Liver (tissue), 8 donors: ENCODE measurements at regions not wholly inside any gene's neighbourhood (a gene's known extent, or its start where the extent isn't known, plus 50 kb on each side); places are given as distances from the start of the nearest gene placed in this dataset.
"Not testable (repeated sequence)": the region's sequence is repeated elsewhere in the genome, so short reads cannot be mapped to it uniquely, and the experiment has no call there.

Experiments used
- DNase-seq: peaks from one replicate; pipeline ENCODE4 v3.0.0-alpha.2; 2017; ENCODE audit warnings: low spot score
- H3K27ac ChIP-seq, 2 donors: one replicate each; pipeline ENCODE4 v1.7.0; 2013; ENCODE audit warnings: inconsistent platforms in 2 of 2, low read length in 2 of 2, control low read depth in 1 of 2, low read depth in 1 of 2, mild to moderate bottlenecking in 1 of 2
- H3K27me3 ChIP-seq, 4 donors: one replicate each; pipeline versions ENCODE4 v1.6.1 to v1.7.0; 2013; ENCODE audit warnings: low read length in 3 of 4, inconsistent platforms in 1 of 4, mild to moderate bottlenecking in 1 of 4, moderate library complexity in 1 of 4; ENCODE audit not compliant: control insufficient read depth in 4 of 4, insufficient read depth in 4 of 4
- H3K36me3 ChIP-seq, 4 donors: one replicate each; pipeline versions ENCODE4 v1.6.1 to v1.7.0; 2013; ENCODE audit warnings: low read length in 3 of 4, mild to moderate bottlenecking in 3 of 4, low read depth in 1 of 4, moderate library complexity in 1 of 4; ENCODE audit not compliant: control insufficient read depth in 4 of 4, insufficient read depth in 3 of 4
- H3K4me1 ChIP-seq, 4 donors: one replicate each; pipeline versions ENCODE4 v1.6.1 to v1.7.0; 2013; ENCODE audit warnings: low read length in 3 of 4, mild to moderate bottlenecking in 3 of 4, moderate library complexity in 1 of 4; ENCODE audit not compliant: control insufficient read depth in 4 of 4, insufficient read depth in 4 of 4
- H3K4me3 ChIP-seq, 3 donors: one replicate each; pipeline versions ENCODE4 v1.6.1 to v1.7.0; 2013; ENCODE audit warnings: low read length in 3 of 3, control low read depth in 1 of 3, low read depth in 1 of 3, mild to moderate bottlenecking in 1 of 3
- H3K9ac ChIP-seq, 2 donors: one replicate each; pipeline ENCODE4 v1.7.0; 2013; ENCODE audit warnings: low read length in 2 of 2, mild to moderate bottlenecking in 2 of 2, moderate library complexity in 2 of 2, control low read depth in 1 of 2, low read depth in 1 of 2
- H3K9me3 ChIP-seq, 4 donors: one replicate each; pipeline versions ENCODE4 v1.6.1 to v1.7.0; 2013; ENCODE audit warnings: low read length in 3 of 4; ENCODE audit not compliant: control insufficient read depth in 4 of 4
- FOXA1 ChIP-seq: IDR thresholded peaks from 2 replicates; pipeline ENCODE4 v1.6.1; 2016; ENCODE audit warnings: antibody characterized with exemption
- FOXA2 ChIP-seq: IDR thresholded peaks from 2 replicates; pipeline ENCODE4 v1.6.1; 2016; ENCODE audit warnings: antibody characterized with exemption
- HNF4A ChIP-seq, 2 donors: conservative IDR thresholded peaks; 2 replicates each; pipeline ENCODE4 v1.6.1; 2016; ENCODE audit warnings: antibody characterized with exemption in 2 of 2, mild to moderate bottlenecking in 2 of 2
- JUND ChIP-seq, 2 donors: IDR thresholded peaks; 2 replicates each; pipeline ENCODE4 v1.6.1; 2016; ENCODE audit warnings: antibody characterized with exemption in 2 of 2
- RXRA ChIP-seq, 2 donors: IDR thresholded peaks; 2 replicates each; pipeline ENCODE4 v1.6.1; 2017 to 2018; ENCODE audit warnings: antibody characterized with exemption in 2 of 2, mild to moderate bottlenecking in 1 of 2
- SP1 ChIP-seq: IDR thresholded peaks from 2 replicates; pipeline ENCODE4 v1.6.1; 2018; ENCODE audit warnings: antibody characterized with exemption, mild to moderate bottlenecking
- WGBS: extraction: QIAGEN DNeasy Blood & Tissue Kit; methylation state at CpG from one replicate; pipeline ENCODE4 v1.1.7; 2013; 5-methylcytosine and 5-hydroxymethylcytosine counted together
- TF ChIP-seq, protein P1 (sequence below): fragments of 150-350 bp; IDR thresholded peaks from 2 replicates; pipeline ENCODE4 v1.5.1; 2017; ENCODE audit warnings: improper control_type of control experiment, low read depth, low read length; ENCODE audit not compliant: missing input control
- TF ChIP-seq, protein P2 (sequence below): IDR thresholded peaks from 2 replicates; pipeline ENCODE4 v1.6.1; 2016; ENCODE audit warnings: antibody characterized with exemption, mild to moderate bottlenecking
- donor health status: healthy.
- donor health status: healthy.
- donor health status: healthy.
- donor health status: healthy.
- donor health status: healthy.

DNA sequence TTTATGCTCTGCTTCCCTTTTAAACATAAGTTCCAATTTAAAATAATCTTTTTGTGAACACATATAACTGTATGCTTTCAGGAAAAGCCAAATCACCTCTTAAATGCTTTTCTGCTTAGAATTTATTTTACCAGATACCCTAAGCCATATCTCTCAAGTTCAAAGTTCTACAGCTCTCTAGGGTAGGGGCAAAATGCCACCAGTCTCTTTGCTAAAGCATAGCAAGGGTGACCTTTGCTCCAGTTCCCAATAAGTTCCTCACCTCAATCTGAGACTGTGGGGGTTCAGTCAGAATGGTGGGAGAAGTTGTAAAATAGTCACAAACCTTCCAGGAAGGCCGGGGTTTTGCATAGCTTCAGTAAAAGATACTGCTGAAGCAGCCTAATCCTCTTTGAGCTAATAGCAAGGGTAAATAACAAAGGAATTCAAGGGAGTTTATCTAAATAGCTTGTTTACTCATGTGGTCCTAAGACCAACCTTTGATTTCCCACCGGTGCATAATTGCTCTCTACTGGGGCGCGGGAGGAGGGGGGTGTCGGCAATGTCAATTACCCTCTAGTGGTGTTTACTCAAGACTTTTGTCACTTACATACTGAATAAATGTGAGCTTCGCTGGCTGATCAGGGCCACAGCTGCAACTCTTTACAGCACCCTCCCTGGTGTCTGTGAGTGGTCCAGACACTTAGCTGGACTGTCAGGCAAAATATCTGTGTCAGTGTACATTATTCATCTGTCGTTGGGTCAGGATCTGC, 1376.2 kb downstream of the NCAM2 start:
- H3K36me3 ChIP-seq, result no peaks in the 10 kb centered on the region
- peaks cover 0 to 3% (median 0%) of the 10 kb centered on the region in 4 donors for H3K9me3 ChIP-seq
- no peak overlapping the region for H3K27ac ChIP-seq
- WGBS, result 12% methylated on average over 7 of the region's 7 CpGs
- H3K27me3 ChIP-seq, result no peaks in the 10 kb centered on the region
- H3K4me1 ChIP-seq, result no peaks in the 10 kb centered on the region
- no peak for DNase-seq
- H3K9ac ChIP-seq, result no peak overlapping the region
- peak; percentile 42 for TF ChIP-seq SP1
- TF ChIP-seq, protein P1, sequence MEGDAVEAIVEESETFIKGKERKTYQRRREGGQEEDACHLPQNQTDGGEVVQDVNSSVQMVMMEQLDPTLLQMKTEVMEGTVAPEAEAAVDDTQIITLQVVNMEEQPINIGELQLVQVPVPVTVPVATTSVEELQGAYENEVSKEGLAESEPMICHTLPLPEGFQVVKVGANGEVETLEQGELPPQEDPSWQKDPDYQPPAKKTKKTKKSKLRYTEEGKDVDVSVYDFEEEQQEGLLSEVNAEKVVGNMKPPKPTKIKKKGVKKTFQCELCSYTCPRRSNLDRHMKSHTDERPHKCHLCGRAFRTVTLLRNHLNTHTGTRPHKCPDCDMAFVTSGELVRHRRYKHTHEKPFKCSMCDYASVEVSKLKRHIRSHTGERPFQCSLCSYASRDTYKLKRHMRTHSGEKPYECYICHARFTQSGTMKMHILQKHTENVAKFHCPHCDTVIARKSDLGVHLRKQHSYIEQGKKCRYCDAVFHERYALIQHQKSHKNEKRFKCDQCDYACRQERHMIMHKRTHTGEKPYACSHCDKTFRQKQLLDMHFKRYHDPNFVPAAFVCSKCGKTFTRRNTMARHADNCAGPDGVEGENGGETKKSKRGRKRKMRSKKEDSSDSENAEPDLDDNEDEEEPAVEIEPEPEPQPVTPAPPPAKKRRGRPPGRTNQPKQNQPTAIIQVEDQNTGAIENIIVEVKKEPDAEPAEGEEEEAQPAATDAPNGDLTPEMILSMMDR, result no peak
- peak in 1 of 2 donors; percentile 13 for TF ChIP-seq JUND (IDR thresholded peaks at IDR 0.05)
- peak; percentile 44 to 55 for TF ChIP-seq HNF4A (conservative IDR thresholded peaks at IDR 0.05)
- no peak for TF ChIP-seq FOXA2
- TF ChIP-seq, protein P2, sequence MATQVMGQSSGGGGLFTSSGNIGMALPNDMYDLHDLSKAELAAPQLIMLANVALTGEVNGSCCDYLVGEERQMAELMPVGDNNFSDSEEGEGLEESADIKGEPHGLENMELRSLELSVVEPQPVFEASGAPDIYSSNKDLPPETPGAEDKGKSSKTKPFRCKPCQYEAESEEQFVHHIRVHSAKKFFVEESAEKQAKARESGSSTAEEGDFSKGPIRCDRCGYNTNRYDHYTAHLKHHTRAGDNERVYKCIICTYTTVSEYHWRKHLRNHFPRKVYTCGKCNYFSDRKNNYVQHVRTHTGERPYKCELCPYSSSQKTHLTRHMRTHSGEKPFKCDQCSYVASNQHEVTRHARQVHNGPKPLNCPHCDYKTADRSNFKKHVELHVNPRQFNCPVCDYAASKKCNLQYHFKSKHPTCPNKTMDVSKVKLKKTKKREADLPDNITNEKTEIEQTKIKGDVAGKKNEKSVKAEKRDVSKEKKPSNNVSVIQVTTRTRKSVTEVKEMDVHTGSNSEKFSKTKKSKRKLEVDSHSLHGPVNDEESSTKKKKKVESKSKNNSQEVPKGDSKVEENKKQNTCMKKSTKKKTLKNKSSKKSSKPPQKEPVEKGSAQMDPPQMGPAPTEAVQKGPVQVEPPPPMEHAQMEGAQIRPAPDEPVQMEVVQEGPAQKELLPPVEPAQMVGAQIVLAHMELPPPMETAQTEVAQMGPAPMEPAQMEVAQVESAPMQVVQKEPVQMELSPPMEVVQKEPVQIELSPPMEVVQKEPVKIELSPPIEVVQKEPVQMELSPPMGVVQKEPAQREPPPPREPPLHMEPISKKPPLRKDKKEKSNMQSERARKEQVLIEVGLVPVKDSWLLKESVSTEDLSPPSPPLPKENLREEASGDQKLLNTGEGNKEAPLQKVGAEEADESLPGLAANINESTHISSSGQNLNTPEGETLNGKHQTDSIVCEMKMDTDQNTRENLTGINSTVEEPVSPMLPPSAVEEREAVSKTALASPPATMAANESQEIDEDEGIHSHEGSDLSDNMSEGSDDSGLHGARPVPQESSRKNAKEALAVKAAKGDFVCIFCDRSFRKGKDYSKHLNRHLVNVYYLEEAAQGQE, result peak; percentile 26
- no peak for TF ChIP-seq FOXA1
- peak; percentile 27 to 69 for TF ChIP-seq RXRA (IDR thresholded peaks at IDR 0.05)
- no peak overlapping the region for H3K4me3 ChIP-seq

DNA sequence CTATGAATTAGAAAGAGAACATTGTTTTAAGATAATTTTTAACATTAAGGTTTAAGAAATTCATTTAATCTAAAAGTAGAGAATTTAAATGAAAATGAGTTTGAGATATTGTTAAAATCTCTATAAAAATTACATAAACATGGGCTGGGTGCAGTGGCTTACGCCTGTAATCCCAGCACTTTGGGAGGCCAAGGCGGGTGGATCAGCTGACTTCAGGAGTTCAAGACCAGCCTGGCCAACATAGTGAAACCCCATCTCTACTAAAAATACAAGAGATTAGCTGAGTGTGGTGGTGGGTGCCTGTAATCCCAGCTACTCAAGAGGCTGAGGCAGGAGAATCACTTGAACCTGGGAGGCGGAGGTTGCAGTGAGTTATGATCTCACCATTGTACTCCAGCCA, 1379.6 kb downstream of the NCAM2 start:
- H3K9me3 ChIP-seq, H3K27me3 ChIP-seq, H3K4me1 ChIP-seq, H3K9ac ChIP-seq, H3K27ac ChIP-seq, H3K4me3 ChIP-seq, H3K36me3 ChIP-seq, DNase-seq: not testable (repeated sequence)
- 96% methylated on average over 3 of the region's 3 CpGs for WGBS

DNA sequence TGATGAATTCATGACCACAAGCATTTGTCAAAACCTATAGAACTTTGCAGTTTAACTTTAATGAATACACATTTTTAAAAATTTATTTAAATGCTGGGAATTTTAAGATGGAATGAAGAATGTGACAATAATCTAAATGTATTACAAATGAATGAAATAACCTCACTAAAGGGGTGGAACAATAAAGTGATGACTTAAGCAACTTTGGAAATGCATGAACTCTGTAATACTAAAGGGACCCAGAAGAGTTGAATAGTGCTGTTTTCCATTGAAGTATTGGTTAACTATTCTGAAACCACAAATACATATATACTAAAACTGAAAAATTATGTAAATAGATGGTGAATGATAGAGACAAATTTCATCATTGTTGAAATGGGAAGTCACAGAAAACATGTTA, 1395.1 kb downstream of the NCAM2 start:
- no peak for DNase-seq
- no peak for TF ChIP-seq FOXA2

More for the DNA sequence above, 1395.1 kb downstream of the NCAM2 start:
- Histone ChIP-seq H3K4me3 (no peak overlapping the region), H3K27me3 (no peaks in the 10 kb centered on the region), H3K9me3 (no peaks in the 10 kb centered on the region), H3K9ac (no peak overlapping the region), H3K36me3 (no peaks in the 10 kb centered on the region), H3K4me1 (no peaks in the 10 kb centered on the region), H3K27ac (no peak overlapping the region)
